GM19463 (cell line): ENCODE measurements at regions not wholly inside any gene's neighbourhood (a gene's known extent, or its start where the extent isn't known, plus 50 kb on each side); places are given as distances from the start of the nearest gene placed in this dataset.

Source experiments
- ATAC-seq: cut with Tn5 transposase; IDR thresholded peaks from one replicate; pipeline ENCODE4 v1.9.1; 2021; ENCODE audit warnings: mild to moderate bottlenecking, moderate library complexity; ENCODE audit not compliant: unreplicated experiment

GRCh38 chr9:21657966-21658667 is 144.3 kb upstream of the MTAP start:
- no peak for ATAC-seq

- no peak for ATAC-seq
These were observed 141.5 kb upstream of the MTAP start for GRCh38 chr9:21660976-21661375.

GRCh38 chr9:21661626-21662025 is 140.8 kb upstream of the MTAP start:
- ATAC-seq, result no peak

GRCh38 chr9:21668516-21668915 is 133.9 kb upstream of the MTAP start:
- ATAC-seq, result no peak

- ATAC-seq, result no peak
These were observed 132.7 kb upstream of the MTAP start for GRCh38 chr9:21669701-21670100.

GRCh38 chr9:21670374-21670773 is 132.1 kb upstream of the MTAP start:
- ATAC-seq, result no peak

- no peak for ATAC-seq
These were observed 130.3 kb upstream of the MTAP start for GRCh38 chr9:21672140-21672539.

GRCh38 chr9:21672761-21673160 is 129.7 kb upstream of the MTAP start:
- ATAC-seq, result no peak

GRCh38 chr9:21674894-21675293 is 127.5 kb upstream of the MTAP start:
- no peak for ATAC-seq

- no peak for ATAC-seq
These were observed 125.0 kb upstream of the MTAP start for GRCh38 chr9:21677387-21677786.

GRCh38 chr9:21677834-21678233 is 124.6 kb upstream of the MTAP start:
- no peak for ATAC-seq

GRCh38 chr9:21679432-21679831 is 123.0 kb upstream of the MTAP start:
- ATAC-seq, result no peak

GRCh38 chr9:21680590-21680989 is 121.8 kb upstream of the MTAP start:
- ATAC-seq, result no peak

- ATAC-seq, result no peak
These were observed 120.8 kb upstream of the MTAP start for GRCh38 chr9:21681641-21682040.

- no peak for ATAC-seq
These were observed 120.1 kb upstream of the MTAP start for GRCh38 chr9:21682381-21682780.

GRCh38 chr9:21682981-21683380 is 119.5 kb upstream of the MTAP start:
- no peak for ATAC-seq

GRCh38 chr9:21683484-21684175 is 118.8 kb upstream of the MTAP start:
- no peak for ATAC-seq

GRCh38 chr9:21684231-21684630 is 118.2 kb upstream of the MTAP start:
- no peak for ATAC-seq

- no peak for ATAC-seq
These were observed 117.5 kb upstream of the MTAP start for GRCh38 chr9:21684831-21685362.

GRCh38 chr9:21685502-21685901 is 116.9 kb upstream of the MTAP start:
- ATAC-seq, result no peak

- ATAC-seq, result no peak
These were observed 115.7 kb upstream of the MTAP start for GRCh38 chr9:21686738-21687137.

GRCh38 chr9:21687351-21687750 is 115.1 kb upstream of the MTAP start:
- ATAC-seq, result no peak
